ENCODE measurements at regions not wholly inside any gene's neighbourhood (a gene's known extent, or its start where the extent isn't known, plus 50 kb on each side); places are given as distances from the start of the nearest gene placed in this dataset.

DNA sequence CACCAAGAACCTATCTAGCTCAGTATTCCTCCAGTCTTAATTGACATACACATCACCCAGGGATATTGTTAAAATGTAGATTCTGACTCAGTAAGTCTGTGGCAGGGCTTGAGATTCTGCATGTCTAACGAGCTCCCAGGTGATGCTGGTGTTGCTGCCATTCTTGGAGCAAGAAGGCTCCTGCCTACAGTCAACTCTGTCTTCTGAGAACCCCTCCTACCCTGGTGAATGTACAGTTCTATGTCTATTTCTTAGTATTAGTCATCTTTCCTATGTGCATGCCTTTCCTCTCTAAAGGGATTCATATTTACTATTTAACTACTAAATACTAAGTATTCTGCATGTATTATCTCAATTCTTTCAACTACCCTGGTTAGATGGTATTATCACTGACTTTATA, 268.7 kb downstream of the EDEM1 start:
- WGBS, 2 donors, result 39 to 52% methylated on average over 1 of the region's 1 CpG
- no peaks in the 10 kb centered on the region for H3K9me3 ChIP-seq
- DNase-seq (no peak), ATAC-seq (no peak)
- no peak overlapping the region for H3K4me3 ChIP-seq
- TF ChIP-seq CTCF (IDR thresholded peaks at IDR 0.05), result no peak
- intact Hi-C loops (cut with DNase I), result no loop called here
- no peaks in the 10 kb centered on the region for H3K27me3 ChIP-seq
- H3K4me1 ChIP-seq, result no peaks in the 10 kb centered on the region
- H3K36me3 ChIP-seq, result no peaks in the 10 kb centered on the region
- H3K27ac ChIP-seq, result no peak overlapping the region

GRCh38 chr3:5458526-5458925, 271.0 kb downstream of the EDEM1 start:
- H3K4me3 ChIP-seq, result no peak overlapping the region
- H3K27me3 ChIP-seq, result no peaks in the 10 kb centered on the region
- intact Hi-C loops (cut with DNase I), result no loop called here
- H3K4me1 ChIP-seq, result peaks cover 0 to 5% (median 0%) of the 10 kb centered on the region in 9 donors
- ATAC-seq (no peak), DNase-seq (no peak)
- TF ChIP-seq CTCF (IDR thresholded peaks at IDR 0.05), result no peak
- no peaks in the 10 kb centered on the region for H3K36me3 ChIP-seq
- no peaks in the 10 kb centered on the region for H3K9me3 ChIP-seq
- no peak overlapping the region for H3K27ac ChIP-seq

DNA sequence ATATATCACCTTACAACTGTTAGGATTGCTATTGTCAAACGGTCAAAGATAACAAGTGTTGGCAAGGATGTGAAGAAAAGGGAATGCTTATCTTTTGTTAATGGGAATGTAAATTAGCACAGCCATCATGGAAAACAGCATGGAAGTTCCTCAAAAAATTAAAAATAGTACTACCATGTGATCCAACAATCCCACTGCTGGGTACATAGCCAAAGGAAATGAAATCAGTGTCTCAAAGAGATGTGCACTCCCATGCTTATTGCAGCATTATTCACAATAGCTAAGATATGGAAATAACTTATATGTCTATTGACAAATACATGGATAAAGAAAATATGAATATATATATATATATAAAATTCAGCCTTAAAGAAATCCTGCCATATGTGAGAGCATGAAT, 274.6 kb downstream of the EDEM1 start:
- H3K4me3 ChIP-seq, result no peak overlapping the region
- ATAC-seq (no peak), DNase-seq (no peak)
- peaks cover 0 to 33% (median 0%) of the 10 kb centered on the region in 9 donors for H3K4me1 ChIP-seq
- 3 to 10% methylated on average over 1 of the region's 1 CpG for WGBS, 2 donors
- intact Hi-C loops (cut with DNase I), result no loop called here
- no peak for TF ChIP-seq CTCF (IDR thresholded peaks at IDR 0.05)
- H3K27me3 ChIP-seq, result no peaks in the 10 kb centered on the region
- H3K36me3 ChIP-seq, result no peaks in the 10 kb centered on the region
- H3K9me3 ChIP-seq, result no peaks in the 10 kb centered on the region
- no peak overlapping the region for H3K27ac ChIP-seq

- Histone ChIP-seq H3K4me1 (peaks cover 0 to 33% (median 0%) of the 10 kb centered on the region in 9 donors), H3K27ac (no peak overlapping the region), H3K27me3 (no peaks in the 10 kb centered on the region), H3K4me3 (no peak overlapping the region), H3K36me3 (no peaks in the 10 kb centered on the region), H3K9me3 (no peaks in the 10 kb centered on the region)
- TF ChIP-seq CTCF (IDR thresholded peaks at IDR 0.05), result no peak
- WGBS, 2 donors, result 68 to 74% methylated on average over 3 of the region's 3 CpGs
- intact Hi-C loops (cut with DNase I), result no loop called here
- DNase-seq (no peak), ATAC-seq (no peak)
These were observed 276.5 kb downstream of the EDEM1 start for GRCh38 chr3:5463991-5464390.

DNA sequence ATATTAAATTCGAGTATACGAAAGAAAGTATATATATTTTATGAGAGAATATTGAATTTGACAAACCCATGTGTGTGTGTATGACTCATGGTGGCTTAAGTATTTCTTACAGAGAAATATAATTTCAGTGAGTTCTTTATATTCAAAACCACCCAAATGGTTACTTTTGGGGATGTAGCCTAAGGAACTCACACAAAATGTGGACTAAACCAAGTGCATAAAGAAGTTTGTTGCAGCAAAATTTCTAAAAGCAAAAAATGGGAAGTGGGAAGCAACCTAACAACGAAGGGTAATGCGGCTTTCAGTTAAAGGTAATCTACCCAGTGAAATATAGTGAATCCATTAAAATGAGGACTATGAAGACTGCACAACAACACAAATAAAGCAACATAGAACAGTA, 277.1 kb downstream of the EDEM1 start:
- intact Hi-C loops (cut with DNase I), result no loop called here
- H3K9me3 ChIP-seq, result no peaks in the 10 kb centered on the region
- no peak overlapping the region for H3K4me3 ChIP-seq
- no peak for DNase-seq
- no peak overlapping the region for H3K27ac ChIP-seq
- H3K27me3 ChIP-seq, result no peaks in the 10 kb centered on the region
- H3K36me3 ChIP-seq, result no peaks in the 10 kb centered on the region
- H3K4me1 ChIP-seq, result peaks cover 0 to 33% (median 0%) of the 10 kb centered on the region in 9 donors
- ATAC-seq, result no peak
- no peak for TF ChIP-seq CTCF (IDR thresholded peaks at IDR 0.05)
- 81 to 84% methylated on average over 4 of the region's 4 CpGs for WGBS, 2 donors

All from heart right ventricle (tissue), 16 donors.